NCI-H526 (cell line): ENCODE measurements at regions not wholly inside any gene's neighbourhood (a gene's known extent, or its start where the extent isn't known, plus 50 kb on each side); places are given as distances from the start of the nearest gene placed in this dataset.

Experiments used
- DNase-seq, 2 experiments: peaks; one replicate each; lab custom pipeline; 2025; lab: John Stamatoyannopoulos, UW

- DNase-seq = no peak
These were observed 133.8 kb downstream of the VEGFA start for GRCh38 chr6:43903739-43904290.

- no peak for DNase-seq
These were observed 131.8 kb downstream of the VEGFA start for GRCh38 chr6:43901733-43902230.

GRCh38 chr6:43900916-43901732, 131.1 kb downstream of the VEGFA start:
- DNase-seq = peak in 1 of 2 experiments; percentile 39

GRCh38 chr6:43900560-43900915, 130.5 kb downstream of the VEGFA start:
- no peak for DNase-seq

GRCh38 chr6:43899830-43900229, 129.8 kb downstream of the VEGFA start:
- no peak for DNase-seq

GRCh38 chr6:43898358-43899131, 128.5 kb downstream of the VEGFA start:
- no peak for DNase-seq

- DNase-seq = no peak
These were observed 127.7 kb downstream of the VEGFA start for GRCh38 chr6:43897571-43898302.

GRCh38 chr6:43896329-43897255, 126.6 kb downstream of the VEGFA start:
- no peak for DNase-seq

- no peak for DNase-seq
These were observed 125.8 kb downstream of the VEGFA start for GRCh38 chr6:43895656-43896328.

- DNase-seq = no peak
These were observed 123.1 kb downstream of the VEGFA start for GRCh38 chr6:43893073-43893472.

- DNase-seq = peak in 1 of 2 experiments; percentile 29
These were observed 121.3 kb downstream of the VEGFA start for GRCh38 chr6:43891072-43891870.

- no peak for DNase-seq
These were observed 120.4 kb downstream of the VEGFA start for GRCh38 chr6:43890197-43891062.

- no peak for DNase-seq
These were observed 118.1 kb downstream of the VEGFA start for GRCh38 chr6:43887906-43888683.

GRCh38 chr6:43887340-43887858, 117.4 kb downstream of the VEGFA start:
- no peak for DNase-seq

GRCh38 chr6:43886717-43887339, 116.8 kb downstream of the VEGFA start:
- no peak for DNase-seq

GRCh38 chr6:43886067-43886461, 116.1 kb downstream of the VEGFA start:
- DNase-seq = no peak
